Prostate gland (tissue), 2 donors: ENCODE measurements at regions not wholly inside any gene's neighbourhood (a gene's known extent, or its start where the extent isn't known, plus 50 kb on each side); places are given as distances from the start of the nearest gene placed in this dataset.

ENCODE experiments used
- CTCF ChIP-seq, 4 experiments: fragments of 200-600 bp in 2 of 4; fragments of 450-650 bp in 2 of 4; sonication (generic) in 2 of 4; IDR thresholded peaks; 1 replicate in 3 of 4; 2 replicates in 1 of 4; pipeline ENCODE4 v1.5.1; 2016 to 2019; ENCODE audit warnings: antibody characterized with exemption in 4 of 4, mild to moderate bottlenecking in 2 of 4, moderate library complexity in 2 of 4
- POLR2A ChIP-seq: fragments of 450-650 bp; IDR thresholded peaks from one replicate; pipeline ENCODE4 v1.6.1; 2016; ENCODE audit warnings: antibody characterized with exemption, mild to moderate bottlenecking
- POLR2AphosphoS5 ChIP-seq: sonication (generic); formaldehyde crosslinking; IDR thresholded peaks from one replicate; pipeline ENCODE4 v1.6.1; 2017; ENCODE audit warnings: antibody characterized with exemption

GRCh38 chr9:2346277-2346913, 275.2 kb upstream of the VLDLR start:
- TF ChIP-seq CTCF (IDR thresholded peaks at IDR 0.05) (no peak), POLR2A (no peak), POLR2AphosphoS5 (no peak)
